HL-60 (cell line): ENCODE measurements at regions not wholly inside any gene's neighbourhood (a gene's known extent, or its start where the extent isn't known, plus 50 kb on each side); places are given as distances from the start of the nearest gene placed in this dataset.

Experiments
- CTCF ChIP-seq: IDR thresholded peaks from one replicate; pipeline ENCODE4 v1.5.1; 2011; ENCODE audit warnings: low read length, control low read depth, inconsistent platforms; ENCODE audit not compliant: insufficient read depth
- GABPA ChIP-seq: IDR thresholded peaks from 2 replicates; pipeline ENCODE4 v1.6.1; 2012; ENCODE audit warnings: low read depth

- TF ChIP-seq CTCF (no peak), GABPA (no peak)
Measured at GRCh38 chrX:129247642-129248041, 275.6 kb downstream of the SMARCA1 start.
